Stomach smooth muscle (tissue), 2 donors: ENCODE measurements at regions not wholly inside any gene's neighbourhood (a gene's known extent, or its start where the extent isn't known, plus 50 kb on each side); places are given as distances from the start of the nearest gene placed in this dataset.

Experiments used
- H3K27ac ChIP-seq: one replicate; pipeline ENCODE4 v1.7.0; 2013; ENCODE audit warnings: mild to moderate bottlenecking, low read length, inconsistent platforms
- H3K27me3 ChIP-seq, 2 donors: one replicate each; pipeline ENCODE4 v1.7.0; 2013; ENCODE audit warnings: low read length in 2 of 2; ENCODE audit not compliant: insufficient read depth in 2 of 2, control insufficient read depth in 1 of 2
- H3K36me3 ChIP-seq, 2 donors: one replicate each; pipeline ENCODE4 v1.7.0; 2013; ENCODE audit warnings: low read length in 2 of 2; ENCODE audit not compliant: control insufficient read depth in 2 of 2, insufficient read depth in 2 of 2
- H3K4me1 ChIP-seq: one replicate; pipeline ENCODE4 v1.7.0; 2013; ENCODE audit warnings: low read length; ENCODE audit not compliant: control insufficient read depth, insufficient read depth
- H3K4me3 ChIP-seq, 2 donors: one replicate each; pipeline ENCODE4 v1.7.0; 2013; ENCODE audit warnings: low read length in 2 of 2
- H3K9ac ChIP-seq, 2 donors: one replicate each; pipeline ENCODE4 v1.7.0; 2013; ENCODE audit warnings: low read length in 2 of 2, mild to moderate bottlenecking in 1 of 2
- H3K9me3 ChIP-seq, 2 donors: one replicate each; pipeline ENCODE4 v1.7.0; 2013; ENCODE audit warnings: low read length in 2 of 2; ENCODE audit not compliant: control insufficient read depth in 2 of 2
- donor health status: healthy.
- donor health status: Pancreatic carcinoma.

GRCh38 chr5:117486261-117486660 lies 911.6 kb upstream of the SEMA6A start:
- Histone ChIP-seq H3K27me3 (no peaks in the 10 kb centered on the region), H3K9me3 (no peaks in the 10 kb centered on the region), H3K4me1 (no peaks in the 10 kb centered on the region), H3K4me3 (no peak overlapping the region), H3K36me3 (no peaks in the 10 kb centered on the region), H3K27ac (no peak overlapping the region), H3K9ac (no peak overlapping the region)

DNA sequence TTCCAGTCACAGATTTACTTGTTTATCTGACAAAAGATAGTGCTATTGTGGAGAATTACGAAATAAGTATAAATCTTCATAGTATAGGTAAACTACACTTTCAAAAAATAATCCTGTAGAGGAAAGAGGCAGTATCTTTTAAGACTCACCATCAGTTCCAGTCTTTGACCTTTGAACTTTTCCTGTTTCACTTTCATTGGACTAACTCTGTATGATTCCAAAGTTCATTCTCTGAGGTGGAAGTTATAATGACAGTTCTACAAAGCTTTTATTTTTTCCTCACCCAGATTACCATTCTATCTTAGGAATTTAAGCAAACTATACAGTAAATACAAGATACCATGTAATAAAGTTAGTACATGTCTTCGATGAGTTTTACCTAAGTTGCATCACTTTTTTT lies 901.3 kb upstream of the SEMA6A start:
- Histone ChIP-seq H3K27ac (no peak overlapping the region), H3K27me3 (no peaks in the 10 kb centered on the region), H3K9me3 (no peaks in the 10 kb centered on the region), H3K9ac (no peak overlapping the region), H3K4me3 (no peak overlapping the region), H3K4me1 (no peaks in the 10 kb centered on the region), H3K36me3 (no peaks in the 10 kb centered on the region)

GRCh38 chr5:117473165-117473564 lies 898.5 kb upstream of the SEMA6A start:
- H3K4me3 ChIP-seq: no peak overlapping the region
- H3K4me1 ChIP-seq: no peaks in the 10 kb centered on the region
- H3K27ac ChIP-seq: no peak overlapping the region
- H3K9ac ChIP-seq: no peak overlapping the region
- no peaks in the 10 kb centered on the region for H3K9me3 ChIP-seq
- H3K36me3 ChIP-seq: no peaks in the 10 kb centered on the region
- no peaks in the 10 kb centered on the region for H3K27me3 ChIP-seq

DNA sequence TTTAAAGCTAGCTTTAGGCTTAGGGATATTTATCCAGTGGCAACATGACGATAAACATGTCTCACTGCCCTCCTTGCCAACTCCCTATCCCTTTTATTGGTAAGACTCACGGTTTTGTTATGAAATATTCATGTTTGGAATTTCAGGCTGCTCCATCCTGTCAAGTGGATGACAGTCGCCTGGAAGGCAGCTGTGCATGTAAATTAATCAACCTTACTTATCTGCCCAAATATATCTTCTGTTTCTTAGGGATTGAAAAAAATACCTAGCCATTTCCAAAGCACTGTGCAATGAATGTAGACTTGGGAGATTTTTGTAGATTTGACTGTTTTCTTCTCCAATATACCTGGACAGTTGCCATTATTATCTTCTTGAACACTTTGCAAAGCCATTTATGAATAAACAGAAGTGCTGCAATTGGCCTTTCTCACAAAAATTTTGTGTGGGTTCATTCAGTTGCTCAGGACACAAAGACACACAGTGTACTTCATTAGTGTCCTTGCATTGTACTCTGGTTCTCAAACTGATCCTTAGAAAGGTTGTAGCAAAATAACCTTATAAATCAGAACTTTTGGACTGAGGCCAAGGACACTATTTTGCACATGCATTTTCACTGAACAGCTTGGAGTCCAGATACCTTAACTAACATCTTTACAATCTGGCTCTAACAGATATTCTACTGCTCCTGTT lies 889.4 kb upstream of the SEMA6A start:
- H3K27ac ChIP-seq: no peak overlapping the region
- no peaks in the 10 kb centered on the region for H3K4me1 ChIP-seq
- H3K4me3 ChIP-seq: no peak overlapping the region
- H3K9ac ChIP-seq: no peak overlapping the region
- H3K9me3 ChIP-seq: no peaks in the 10 kb centered on the region
- H3K36me3 ChIP-seq: no peaks in the 10 kb centered on the region
- H3K27me3 ChIP-seq: no peaks in the 10 kb centered on the region

GRCh38 chr5:117461966-117462365 lies 887.3 kb upstream of the SEMA6A start:
- Histone ChIP-seq H3K4me3 (no peak overlapping the region), H3K9me3 (no peaks in the 10 kb centered on the region), H3K27ac (no peak overlapping the region), H3K9ac (no peak overlapping the region), H3K27me3 (no peaks in the 10 kb centered on the region), H3K36me3 (no peaks in the 10 kb centered on the region), H3K4me1 (no peaks in the 10 kb centered on the region)

DNA sequence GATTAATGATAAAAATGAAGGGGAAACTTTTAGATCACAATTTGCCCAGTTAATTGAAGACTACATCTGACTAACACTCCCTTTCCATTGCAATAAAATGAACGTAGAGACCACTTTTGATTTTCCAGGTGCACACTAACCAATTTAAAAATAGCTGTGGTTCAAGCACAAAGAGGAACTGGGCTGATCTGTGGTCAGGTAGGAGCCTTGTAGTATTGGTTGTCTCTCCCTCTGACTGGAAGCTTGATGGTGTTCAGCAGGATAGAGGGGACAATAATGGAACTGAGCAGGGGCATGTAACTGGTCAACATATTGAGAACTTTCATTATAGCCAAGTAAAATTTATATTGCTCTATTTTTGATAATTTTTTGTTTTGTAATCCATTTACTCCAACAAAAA lies 886.8 kb upstream of the SEMA6A start:
- Histone ChIP-seq H3K9me3 (no peaks in the 10 kb centered on the region), H3K4me3 (no peak overlapping the region), H3K4me1 (no peaks in the 10 kb centered on the region), H3K27me3 (no peaks in the 10 kb centered on the region), H3K36me3 (no peaks in the 10 kb centered on the region), H3K9ac (no peak overlapping the region), H3K27ac (no peak overlapping the region)

DNA sequence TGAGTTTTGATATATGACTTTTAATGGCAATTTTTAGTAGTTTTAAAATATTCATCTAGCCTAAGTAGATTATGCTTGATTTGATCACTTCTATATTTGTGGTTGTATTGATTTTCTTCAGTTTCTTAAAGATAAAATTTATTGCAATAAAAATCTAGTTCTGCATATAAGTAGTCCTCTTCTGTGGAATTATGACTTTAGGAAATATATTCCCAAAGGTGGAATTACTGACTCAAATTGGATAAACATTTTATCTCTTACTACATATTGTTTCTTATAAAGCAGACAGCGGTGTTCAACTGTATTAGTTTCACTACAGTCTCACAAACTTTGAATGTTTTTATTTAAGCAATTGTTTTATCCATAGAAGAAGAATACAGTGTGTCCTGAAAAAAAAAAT lies 883.0 kb upstream of the SEMA6A start:
- H3K9ac ChIP-seq: no peak overlapping the region
- H3K9me3 ChIP-seq: no peaks in the 10 kb centered on the region
- no peak overlapping the region for H3K27ac ChIP-seq
- H3K4me3 ChIP-seq: no peak overlapping the region
- no peaks in the 10 kb centered on the region for H3K36me3 ChIP-seq
- no peaks in the 10 kb centered on the region for H3K4me1 ChIP-seq
- no peaks in the 10 kb centered on the region for H3K27me3 ChIP-seq

DNA sequence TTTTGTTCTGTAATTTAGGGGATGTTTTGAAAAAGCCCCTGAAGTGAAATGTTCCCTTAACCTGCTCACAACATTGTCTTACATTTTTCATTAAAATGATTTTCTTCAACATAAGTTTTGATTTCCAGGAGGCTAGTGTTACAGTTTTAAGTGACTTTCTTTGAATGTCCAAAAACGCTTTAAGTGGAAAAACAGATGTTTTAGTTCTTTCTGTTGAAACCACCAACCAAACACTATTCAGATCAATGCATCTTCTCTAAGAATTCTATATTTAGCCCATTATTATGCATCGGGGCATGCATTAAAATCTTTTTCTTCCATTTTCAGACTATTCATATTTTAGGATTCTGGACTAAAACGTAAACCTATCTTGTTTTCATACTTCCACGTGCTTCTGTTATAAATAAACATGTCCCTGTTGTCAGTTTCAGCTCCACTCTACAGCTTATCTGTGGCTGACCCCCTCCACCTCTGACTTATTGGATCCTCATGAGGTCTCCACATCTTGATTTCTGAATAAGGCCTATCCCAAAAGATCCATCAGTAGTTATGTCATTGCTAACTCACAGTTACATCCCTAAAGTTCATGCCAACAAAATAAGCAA lies 882.3 kb upstream of the SEMA6A start:
- no peaks in the 10 kb centered on the region for H3K4me1 ChIP-seq
- H3K36me3 ChIP-seq: no peaks in the 10 kb centered on the region
- no peak overlapping the region for H3K9ac ChIP-seq
- H3K9me3 ChIP-seq: no peaks in the 10 kb centered on the region
- no peak overlapping the region for H3K4me3 ChIP-seq
- H3K27me3 ChIP-seq: no peaks in the 10 kb centered on the region
- H3K27ac ChIP-seq: no peak overlapping the region

GRCh38 chr5:117455236-117456233 lies 880.9 kb upstream of the SEMA6A start:
- Histone ChIP-seq H3K9me3 (no peaks in the 10 kb centered on the region), H3K9ac (no peak overlapping the region), H3K27me3 (no peaks in the 10 kb centered on the region), H3K4me1 (no peaks in the 10 kb centered on the region), H3K27ac (no peak overlapping the region), H3K36me3 (no peaks in the 10 kb centered on the region), H3K4me3 (no peak overlapping the region)

- no peaks in the 10 kb centered on the region for H3K9me3 ChIP-seq
- H3K27me3 ChIP-seq: no peaks in the 10 kb centered on the region
- no peaks in the 10 kb centered on the region for H3K4me1 ChIP-seq
- no peak overlapping the region for H3K4me3 ChIP-seq
- H3K9ac ChIP-seq: no peak overlapping the region
- no peaks in the 10 kb centered on the region for H3K36me3 ChIP-seq
- H3K27ac ChIP-seq: no peak overlapping the region
These were observed 880.1 kb upstream of the SEMA6A start for GRCh38 chr5:117454716-117455212.
